Hepatocyte (in vitro differentiated cells): ENCODE measurements at regions not wholly inside any gene's neighbourhood (a gene's known extent, or its start where the extent isn't known, plus 50 kb on each side); places are given as distances from the start of the nearest gene placed in this dataset.

Experiments
- CTCF ChIP-seq: fragments of 200-600 bp; sonication (generic); IDR thresholded peaks from 2 replicates; pipeline ENCODE4 v1.5.1; 2016; ENCODE audit warnings: antibody characterized with exemption, mild to moderate bottlenecking; ENCODE audit not compliant: poor library complexity
- EZH2 ChIP-seq: fragments of 200-600 bp; sonication (generic); IDR thresholded peaks from 2 replicates; pipeline ENCODE4 v1.6.1; 2016; ENCODE audit warnings: antibody characterized with exemption, mild to moderate bottlenecking, borderline replicate concordance

- TF ChIP-seq CTCF = no peak
- TF ChIP-seq EZH2 = no peak
These were observed 217.9 kb upstream of the MTNR1B start for GRCh38 chr11:92751594-92751993.
